Sigmoid colon (tissue), 4 donors: ENCODE measurements at regions not wholly inside any gene's neighbourhood (a gene's known extent, or its start where the extent isn't known, plus 50 kb on each side); places are given as distances from the start of the nearest gene placed in this dataset.

ENCODE experiments used
- POLR2A ChIP-seq, 2 donors: fragments of 450-650 bp; IDR thresholded peaks; one replicate each; pipeline ENCODE4 v1.6.1; 2016; ENCODE audit warnings: antibody characterized with exemption in 2 of 2, mild to moderate bottlenecking in 2 of 2, moderate library complexity in 2 of 2
- POLR2AphosphoS5 ChIP-seq, 4 donors: sonication (generic); formaldehyde crosslinking; IDR thresholded peaks; one replicate each; pipeline ENCODE4 v1.6.1; 2017; ENCODE audit warnings: antibody characterized with exemption in 4 of 4
- TF ChIP-seq, protein P1 (sequence below), 4 experiments: fragments of 450-650 bp in 3 of 4; fragments of 200-600 bp in 1 of 4; IDR thresholded peaks; one replicate each; pipeline ENCODE4 v1.5.1; 2016 to 2019; ENCODE audit warnings: antibody characterized with exemption in 4 of 4, mild to moderate bottlenecking in 3 of 4, moderate library complexity in 2 of 4

GRCh38 chr14:66225337-66225736 lies 260.8 kb upstream of the CCDC196 start:
- TF ChIP-seq, protein P1, sequence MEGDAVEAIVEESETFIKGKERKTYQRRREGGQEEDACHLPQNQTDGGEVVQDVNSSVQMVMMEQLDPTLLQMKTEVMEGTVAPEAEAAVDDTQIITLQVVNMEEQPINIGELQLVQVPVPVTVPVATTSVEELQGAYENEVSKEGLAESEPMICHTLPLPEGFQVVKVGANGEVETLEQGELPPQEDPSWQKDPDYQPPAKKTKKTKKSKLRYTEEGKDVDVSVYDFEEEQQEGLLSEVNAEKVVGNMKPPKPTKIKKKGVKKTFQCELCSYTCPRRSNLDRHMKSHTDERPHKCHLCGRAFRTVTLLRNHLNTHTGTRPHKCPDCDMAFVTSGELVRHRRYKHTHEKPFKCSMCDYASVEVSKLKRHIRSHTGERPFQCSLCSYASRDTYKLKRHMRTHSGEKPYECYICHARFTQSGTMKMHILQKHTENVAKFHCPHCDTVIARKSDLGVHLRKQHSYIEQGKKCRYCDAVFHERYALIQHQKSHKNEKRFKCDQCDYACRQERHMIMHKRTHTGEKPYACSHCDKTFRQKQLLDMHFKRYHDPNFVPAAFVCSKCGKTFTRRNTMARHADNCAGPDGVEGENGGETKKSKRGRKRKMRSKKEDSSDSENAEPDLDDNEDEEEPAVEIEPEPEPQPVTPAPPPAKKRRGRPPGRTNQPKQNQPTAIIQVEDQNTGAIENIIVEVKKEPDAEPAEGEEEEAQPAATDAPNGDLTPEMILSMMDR (IDR thresholded peaks at IDR 0.05) = no peak
- TF ChIP-seq POLR2A (IDR thresholded peaks at IDR 0.05) (no peak), POLR2AphosphoS5 (IDR thresholded peaks at IDR 0.05) (no peak)
